ENCODE measurements at regions not wholly inside any gene's neighbourhood (a gene's known extent, or its start where the extent isn't known, plus 50 kb on each side); places are given as distances from the start of the nearest gene placed in this dataset.

- peaks cover 13% of the 10 kb centered on the region for H3K4me1 Mint-ChIP-seq
- no peaks in the 10 kb centered on the region for H3K9me3 ChIP-seq (ENCODE audit: control insufficient read depth, low read length, poor library complexity, severe bottlenecking)
- DNase-seq (no peak), ATAC-seq (no peak)
- no peak overlapping the region for H3K4me3 Mint-ChIP-seq
- peaks cover 2% of the 10 kb centered on the region for H3K36me3 Mint-ChIP-seq (ENCODE audit: low read depth)
- peaks cover 16% of the 10 kb centered on the region for H3K27me3 Mint-ChIP-seq
- no peak overlapping the region for H3K27ac Mint-ChIP-seq
These were observed 113.1 kb upstream of the PTPN1 start for GRCh38 chr20:50397058-50397457.

GRCh38 chr20:50398064-50398463 lies 112.1 kb upstream of the PTPN1 start:
- ATAC-seq, result no peak
- Mint-ChIP-seq H3K4me1 (peaks cover 9% of the 10 kb centered on the region), H3K27me3 (peaks cover 18% of the 10 kb centered on the region), H3K36me3 (ENCODE audit: low read depth) (peaks cover 2% of the 10 kb centered on the region), H3K27ac (no peak overlapping the region), H3K4me3 (no peak overlapping the region)
- no peaks in the 10 kb centered on the region for H3K9me3 ChIP-seq (ENCODE audit: control insufficient read depth, low read length, poor library complexity, severe bottlenecking)
- no peak for DNase-seq

GRCh38 chr20:50398471-50398820 lies 111.7 kb upstream of the PTPN1 start:
- H3K4me1 Mint-ChIP-seq, result peaks cover 9% of the 10 kb centered on the region
- ATAC-seq, result no peak
- peaks cover 2% of the 10 kb centered on the region for H3K36me3 Mint-ChIP-seq (ENCODE audit: low read depth)

GRCh38 chr20:50398821-50399554 lies 111.2 kb upstream of the PTPN1 start:
- H3K4me1 Mint-ChIP-seq, result peaks cover 9% of the 10 kb centered on the region
- H3K27me3 Mint-ChIP-seq, result peaks cover 18% of the 10 kb centered on the region
- H3K4me3 Mint-ChIP-seq, result no peak overlapping the region
- H3K36me3 Mint-ChIP-seq (ENCODE audit: low read depth), result peaks cover 2% of the 10 kb centered on the region
- H3K27ac Mint-ChIP-seq, result no peak overlapping the region
- ATAC-seq (no peak), DNase-seq (no peak)
- no peaks in the 10 kb centered on the region for H3K9me3 ChIP-seq (ENCODE audit: control insufficient read depth, low read length, poor library complexity, severe bottlenecking)

More at GRCh38 chr20:50398471-50398820, 111.7 kb upstream of the PTPN1 start:
- Mint-ChIP-seq H3K27ac (no peak overlapping the region), H3K27me3 (peaks cover 18% of the 10 kb centered on the region), H3K4me3 (no peak overlapping the region)
- no peak for DNase-seq
- no peaks in the 10 kb centered on the region for H3K9me3 ChIP-seq (ENCODE audit: control insufficient read depth, low read length, poor library complexity, severe bottlenecking)

- no peak overlapping the region for H3K4me3 Mint-ChIP-seq
- peaks cover 9% of the 10 kb centered on the region for H3K4me1 Mint-ChIP-seq
- no peak for ATAC-seq
- no peaks in the 10 kb centered on the region for H3K9me3 ChIP-seq (ENCODE audit: control insufficient read depth, low read length, poor library complexity, severe bottlenecking)
- DNase-seq, result no peak
- no peak overlapping the region for H3K27ac Mint-ChIP-seq
- H3K36me3 Mint-ChIP-seq (ENCODE audit: low read depth), result peaks cover 5% of the 10 kb centered on the region
- peaks cover 17% of the 10 kb centered on the region for H3K27me3 Mint-ChIP-seq
These were observed 110.6 kb upstream of the PTPN1 start for GRCh38 chr20:50399555-50399916.

GRCh38 chr20:50399917-50400704 lies 110.1 kb upstream of the PTPN1 start:
- no peaks in the 10 kb centered on the region for H3K9me3 ChIP-seq (ENCODE audit: control insufficient read depth, low read length, poor library complexity, severe bottlenecking)
- DNase-seq (no peak), ATAC-seq (no peak)
- H3K4me1 Mint-ChIP-seq, result peaks cover 6% of the 10 kb centered on the region
- H3K27me3 Mint-ChIP-seq, result peaks cover 17% of the 10 kb centered on the region
- H3K27ac Mint-ChIP-seq, result no peak overlapping the region
- H3K4me3 Mint-ChIP-seq, result no peak overlapping the region
- H3K36me3 Mint-ChIP-seq (ENCODE audit: low read depth), result peaks cover 3% of the 10 kb centered on the region

GRCh38 chr20:50400705-50401586 lies 109.2 kb upstream of the PTPN1 start:
- no peak overlapping the region for H3K4me3 Mint-ChIP-seq
- DNase-seq (no peak), ATAC-seq (no peak)
- H3K9me3 ChIP-seq (ENCODE audit: control insufficient read depth, low read length, poor library complexity, severe bottlenecking), result no peaks in the 10 kb centered on the region
- H3K4me1 Mint-ChIP-seq, result peaks cover 6% of the 10 kb centered on the region
- H3K27ac Mint-ChIP-seq, result no peak overlapping the region
- peaks cover 3% of the 10 kb centered on the region for H3K36me3 Mint-ChIP-seq (ENCODE audit: low read depth)
- peaks cover 19% of the 10 kb centered on the region for H3K27me3 Mint-ChIP-seq

- H3K4me3 Mint-ChIP-seq, result no peak overlapping the region
- peaks cover 3% of the 10 kb centered on the region for H3K36me3 Mint-ChIP-seq (ENCODE audit: low read depth)
- H3K4me1 Mint-ChIP-seq, result peaks cover 6% of the 10 kb centered on the region
- no peak for DNase-seq
- no peak for ATAC-seq
- no peak overlapping the region for H3K27ac Mint-ChIP-seq
- H3K27me3 Mint-ChIP-seq, result peaks cover 28% of the 10 kb centered on the region
- H3K9me3 ChIP-seq (ENCODE audit: control insufficient read depth, low read length, poor library complexity, severe bottlenecking), result no peaks in the 10 kb centered on the region
These were observed 108.4 kb upstream of the PTPN1 start for GRCh38 chr20:50401587-50402418.

- DNase-seq (no peak), ATAC-seq (no peak)
- Mint-ChIP-seq H3K4me3 (no peak overlapping the region), H3K36me3 (ENCODE audit: low read depth) (peaks cover 3% of the 10 kb centered on the region), H3K27me3 (peaks cover 35% of the 10 kb centered on the region), H3K27ac (no peak overlapping the region), H3K4me1 (peaks cover 6% of the 10 kb centered on the region)
- no peaks in the 10 kb centered on the region for H3K9me3 ChIP-seq (ENCODE audit: control insufficient read depth, low read length, poor library complexity, severe bottlenecking)
These were observed 106.4 kb upstream of the PTPN1 start for GRCh38 chr20:50403565-50404418.

GRCh38 chr20:50404419-50405234 lies 105.6 kb upstream of the PTPN1 start:
- no peak for ATAC-seq
- Mint-ChIP-seq H3K4me1 (peaks cover 6% of the 10 kb centered on the region), H3K27me3 (peaks cover 35% of the 10 kb centered on the region), H3K27ac (no peak overlapping the region), H3K4me3 (no peak overlapping the region), H3K36me3 (ENCODE audit: low read depth) (peaks cover 3% of the 10 kb centered on the region)
- DNase-seq, result no peak
- no peaks in the 10 kb centered on the region for H3K9me3 ChIP-seq (ENCODE audit: control insufficient read depth, low read length, poor library complexity, severe bottlenecking)

GRCh38 chr20:50405235-50405914 lies 104.8 kb upstream of the PTPN1 start:
- ATAC-seq (no peak), DNase-seq (no peak)
- H3K27ac Mint-ChIP-seq, result no peak overlapping the region
- H3K36me3 Mint-ChIP-seq (ENCODE audit: low read depth), result peaks cover 3% of the 10 kb centered on the region
- H3K9me3 ChIP-seq (ENCODE audit: control insufficient read depth, low read length, poor library complexity, severe bottlenecking), result no peaks in the 10 kb centered on the region
- no peak overlapping the region for H3K4me3 Mint-ChIP-seq
- H3K27me3 Mint-ChIP-seq, result peaks cover 35% of the 10 kb centered on the region
- peaks cover 1% of the 10 kb centered on the region for H3K4me1 Mint-ChIP-seq
